ENCODE measurements at regions not wholly inside any gene's neighbourhood (a gene's known extent, or its start where the extent isn't known, plus 50 kb on each side); places are given as distances from the start of the nearest gene placed in this dataset.
"Not testable (repeated sequence)": the region's sequence is repeated elsewhere in the genome, so short reads cannot be mapped to it uniquely, and the experiment has no call there.

- no peak for DNase-seq
These were observed 379.7 kb upstream of the AUTS2 start for GRCh38 chr7:69218576-69218975.

DNA sequence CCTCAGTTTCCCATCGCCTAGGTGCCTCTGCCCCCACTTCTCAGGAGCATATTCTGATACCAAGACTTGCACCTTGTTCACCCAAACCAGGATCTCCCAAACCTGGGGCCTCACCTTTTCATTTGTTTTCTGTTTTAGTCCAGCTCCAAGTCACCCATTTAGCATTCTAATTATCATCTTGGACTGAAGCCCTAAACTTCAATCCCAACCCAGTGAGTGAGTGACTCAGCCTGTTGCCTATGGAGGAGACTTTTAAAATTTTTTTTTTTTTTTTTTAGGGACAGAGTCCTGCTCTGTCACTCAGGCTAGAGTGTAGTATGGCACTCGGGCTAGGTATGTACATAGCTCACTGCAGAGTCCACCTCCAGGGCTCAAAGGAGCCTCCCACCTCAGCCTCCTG, 378.9 kb upstream of the AUTS2 start:
- no peak for DNase-seq

DNA sequence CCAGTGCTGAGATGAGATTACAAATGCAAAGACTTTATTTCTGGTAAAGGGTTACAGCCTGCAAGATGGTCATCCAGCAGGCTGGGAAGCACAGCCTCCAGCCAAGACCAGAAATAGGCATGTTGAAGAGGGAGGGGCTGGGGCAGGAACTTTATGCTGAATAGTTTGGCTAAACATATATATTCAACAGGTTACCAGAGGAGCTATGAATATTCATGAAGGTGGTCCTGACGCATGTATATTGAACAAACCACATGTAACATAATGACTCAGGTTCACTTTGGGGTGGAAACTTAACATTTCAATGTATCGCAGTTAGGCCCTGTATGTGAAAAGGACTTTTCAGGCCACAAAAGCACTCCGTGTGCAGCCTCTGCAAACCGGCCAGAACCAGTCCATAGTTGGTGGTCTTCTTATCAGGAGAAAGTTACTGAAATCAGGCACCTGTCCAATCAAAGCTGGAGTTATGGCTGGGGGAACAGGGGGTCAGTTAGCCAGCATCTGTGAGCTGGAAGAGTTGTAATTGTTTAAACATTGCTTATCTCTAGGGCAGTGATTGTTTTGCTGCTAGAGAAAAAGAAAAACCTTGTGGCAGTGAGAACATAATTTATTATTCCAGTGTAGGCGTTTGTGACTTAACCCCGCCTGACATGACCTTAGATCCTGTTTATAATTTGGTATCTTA, 372.9 kb upstream of the AUTS2 start:
- DNase-seq: no peak

- DNase-seq: no peak
These were observed 370.0 kb upstream of the AUTS2 start for GRCh38 chr7:69228212-69228811.

GRCh38 chr7:69232445-69233376, 365.6 kb upstream of the AUTS2 start:
- DNase-seq: no peak

DNA sequence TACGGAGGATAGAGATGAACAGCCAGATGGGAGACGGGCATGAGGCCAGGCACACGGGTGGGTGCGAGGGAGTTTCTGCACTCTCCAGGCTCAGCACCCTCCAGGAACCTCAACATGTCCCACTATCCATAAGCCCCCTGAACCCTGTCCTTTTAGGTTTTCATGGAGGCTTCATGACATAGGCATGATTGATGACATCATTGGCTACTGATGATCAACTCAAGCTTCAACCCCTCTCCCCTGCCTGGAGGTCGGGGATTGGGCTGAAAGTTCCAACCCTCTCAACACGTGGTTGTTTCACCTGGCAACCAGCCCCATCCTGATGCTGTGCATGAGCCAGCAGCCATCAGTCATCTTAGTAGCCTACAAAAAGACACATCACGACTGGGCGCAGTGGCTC, 360.7 kb upstream of the AUTS2 start:
- no peak for DNase-seq

DNA sequence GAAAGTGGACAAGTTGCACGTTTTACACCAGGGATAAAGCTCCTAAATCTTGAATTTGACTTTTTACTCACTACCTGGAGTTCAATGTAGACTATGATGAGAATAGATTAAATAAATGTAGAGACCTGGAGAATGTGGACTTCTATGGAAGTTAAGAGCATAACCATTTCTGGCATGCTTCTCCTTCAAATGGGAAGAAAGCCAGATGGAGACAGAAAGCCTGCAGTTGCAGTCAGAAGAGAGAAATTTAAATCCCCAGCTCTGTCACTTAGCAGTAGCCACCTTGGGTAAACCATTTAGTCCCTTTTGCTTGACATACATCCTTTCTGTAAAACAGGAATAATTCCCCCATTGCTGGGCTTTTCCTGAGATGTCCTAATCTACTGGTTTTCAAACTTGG, 355.3 kb upstream of the AUTS2 start:
- no peak for DNase-seq

DNA sequence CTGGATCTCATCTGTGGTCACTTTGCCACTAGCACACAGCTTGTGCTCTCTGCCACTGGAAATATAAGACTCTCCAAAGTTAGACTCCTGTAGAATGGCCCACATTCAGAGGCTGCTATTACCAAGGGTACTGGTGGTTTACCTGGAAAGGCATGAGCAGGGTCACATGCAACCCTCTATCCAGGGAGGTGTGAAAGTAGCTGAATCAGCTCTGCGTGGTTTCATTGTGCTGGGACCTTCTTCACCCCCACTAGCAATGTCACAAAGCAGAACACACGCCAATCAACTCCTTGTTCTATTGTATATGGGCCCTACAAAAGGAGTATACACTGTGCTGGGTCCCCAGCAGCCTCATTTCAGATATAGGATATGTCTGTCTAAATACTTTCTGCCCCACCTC, 353.6 kb upstream of the AUTS2 start:
- DNase-seq: no peak

DNA sequence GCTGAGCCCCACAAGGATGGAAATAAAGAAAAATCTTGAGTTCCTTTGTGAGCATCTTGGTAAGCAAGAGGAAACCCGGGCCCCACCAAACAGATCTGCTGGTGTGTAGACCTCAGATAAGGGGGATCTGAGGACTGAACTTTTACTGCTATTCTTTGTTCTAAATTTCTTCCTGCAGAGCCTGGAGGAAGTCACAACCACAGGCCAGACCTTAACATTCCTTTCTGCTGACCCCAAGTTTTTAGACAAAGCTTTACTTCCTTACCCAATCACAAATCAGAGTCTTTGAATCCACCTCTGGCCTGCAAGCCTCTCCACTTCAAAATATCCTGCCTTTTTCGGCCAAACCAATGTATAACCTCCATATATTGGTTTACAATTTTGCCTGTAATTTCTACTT, 352.6 kb upstream of the AUTS2 start:
- DNase-seq: no peak

DNA sequence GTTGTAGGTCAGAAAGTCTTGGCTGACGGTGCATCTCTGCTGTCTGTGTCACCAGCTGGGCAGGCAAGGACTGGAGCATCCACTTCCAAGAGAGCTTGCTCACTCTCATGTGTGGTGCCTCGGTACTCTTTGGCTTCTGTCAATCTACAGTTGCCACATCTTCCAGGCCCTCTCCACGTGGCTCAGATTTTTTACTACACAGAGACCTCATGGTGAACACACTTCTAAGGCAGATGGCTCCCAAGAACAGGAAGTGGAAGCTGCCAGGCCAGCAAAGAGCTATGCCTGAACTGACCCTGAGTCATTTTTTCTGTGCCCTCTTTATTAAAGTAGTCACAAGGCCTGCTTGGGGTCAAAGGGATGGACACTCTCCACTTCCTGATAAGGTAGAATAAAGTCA, 351.5 kb upstream of the AUTS2 start:
- no peak for DNase-seq

- DNase-seq: not testable (repeated sequence)
These were observed 349.9 kb upstream of the AUTS2 start for GRCh38 chr7:69248382-69248828.

DNA sequence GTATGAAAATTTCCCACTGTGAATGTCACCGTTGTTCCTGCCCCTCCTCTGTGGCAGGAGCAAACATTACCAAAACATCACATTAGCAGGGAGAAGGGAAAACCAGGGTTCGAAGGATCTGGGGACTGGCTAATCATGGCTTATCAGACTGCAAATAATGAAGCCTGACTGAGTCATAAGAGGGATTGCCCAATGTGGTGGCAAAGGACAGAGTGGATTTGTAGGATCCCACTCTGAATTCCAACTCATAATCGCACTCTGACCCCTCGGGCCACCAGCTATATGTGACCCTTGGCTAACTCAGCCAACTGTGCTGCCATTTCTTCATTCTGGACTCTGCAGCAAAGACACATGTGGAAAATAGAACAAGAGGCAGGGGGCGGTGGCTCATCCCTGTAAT, 347.3 kb upstream of the AUTS2 start:
- no peak for DNase-seq

DNA sequence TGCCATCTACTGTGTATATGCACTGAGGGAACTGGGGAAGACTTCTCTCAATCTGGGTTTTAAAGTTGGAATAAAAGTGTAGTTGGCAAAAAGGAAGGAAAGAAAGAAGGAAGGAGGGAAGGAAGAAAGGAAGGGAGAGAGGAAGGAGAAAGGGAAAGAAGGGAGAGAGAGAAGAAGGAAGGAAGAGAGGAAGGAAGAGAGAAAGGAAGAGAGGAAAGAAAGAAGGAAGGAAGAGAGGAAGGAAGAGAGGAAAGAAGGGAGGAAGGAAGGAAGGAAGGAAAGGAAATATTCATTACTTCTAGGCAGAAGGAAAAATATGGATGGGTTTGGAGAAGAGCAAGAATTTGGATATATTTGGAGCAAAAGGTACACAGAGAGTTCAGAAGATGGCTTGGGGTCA, 343.6 kb upstream of the AUTS2 start:
- DNase-seq: no peak

DNA sequence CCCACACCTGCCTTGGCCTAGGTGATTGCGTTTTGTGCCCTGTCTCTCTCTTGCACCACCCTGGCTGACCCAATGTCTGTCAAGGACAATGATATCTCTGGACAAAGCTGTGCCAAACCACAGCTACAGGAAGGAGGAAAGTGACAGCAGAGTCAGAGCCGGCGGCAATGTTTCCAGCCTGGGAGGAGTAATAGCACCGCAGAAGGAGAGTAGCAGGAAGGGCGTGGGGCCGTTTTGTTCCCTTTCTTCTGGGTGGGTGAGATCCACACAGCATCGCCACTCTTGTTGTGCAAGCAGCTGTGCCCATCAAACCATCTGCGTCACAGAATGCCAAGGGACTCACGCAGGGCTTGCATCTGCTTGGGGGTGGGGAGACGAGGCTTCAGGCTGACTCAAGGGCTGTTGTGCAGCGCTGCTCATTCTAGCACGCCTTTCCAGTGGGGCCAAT, 341.6 kb upstream of the AUTS2 start:
- no peak for DNase-seq

- no peak for DNase-seq
These were observed 340.7 kb upstream of the AUTS2 start for GRCh38 chr7:69257592-69257991.

DNA sequence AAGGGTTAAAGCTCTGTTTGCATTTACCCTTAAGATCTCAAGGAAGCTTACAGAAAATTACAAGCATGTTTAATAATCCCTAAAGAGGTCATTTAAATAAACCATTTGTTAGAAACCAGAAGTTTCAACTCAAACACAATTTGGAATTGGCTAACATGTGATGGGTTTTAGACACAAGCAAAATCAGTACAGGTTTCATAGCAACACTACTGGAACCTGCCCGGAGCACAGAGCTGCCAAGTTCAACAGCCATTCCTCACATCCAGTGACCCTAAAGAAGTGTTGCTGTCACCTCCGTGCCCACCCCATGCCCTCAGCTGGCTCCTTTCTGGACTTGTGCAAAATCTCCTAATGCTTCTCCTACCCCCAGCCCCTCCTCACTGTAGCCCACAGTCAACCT, 338.8 kb upstream of the AUTS2 start:
- DNase-seq: no peak

DNA sequence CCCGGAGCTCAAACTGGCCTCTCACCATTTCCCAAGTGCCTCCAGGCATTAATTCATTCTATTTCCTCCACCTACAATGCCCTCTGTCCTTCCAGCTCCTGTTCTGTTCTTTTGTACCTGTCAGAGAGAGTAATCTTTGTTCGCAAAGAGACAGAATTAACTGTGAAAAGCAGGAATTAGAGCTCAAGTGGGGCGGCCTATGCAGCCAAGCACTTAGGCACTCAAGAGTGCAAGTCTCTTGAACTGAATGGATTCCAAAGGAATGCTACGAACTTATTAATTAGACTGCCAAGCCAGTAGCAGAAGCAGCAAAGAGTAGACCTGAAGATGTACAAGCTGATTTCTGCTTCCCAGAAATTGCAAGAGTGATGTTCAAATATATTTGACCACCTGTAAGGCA, 338.3 kb upstream of the AUTS2 start:
- no peak for DNase-seq

DNA sequence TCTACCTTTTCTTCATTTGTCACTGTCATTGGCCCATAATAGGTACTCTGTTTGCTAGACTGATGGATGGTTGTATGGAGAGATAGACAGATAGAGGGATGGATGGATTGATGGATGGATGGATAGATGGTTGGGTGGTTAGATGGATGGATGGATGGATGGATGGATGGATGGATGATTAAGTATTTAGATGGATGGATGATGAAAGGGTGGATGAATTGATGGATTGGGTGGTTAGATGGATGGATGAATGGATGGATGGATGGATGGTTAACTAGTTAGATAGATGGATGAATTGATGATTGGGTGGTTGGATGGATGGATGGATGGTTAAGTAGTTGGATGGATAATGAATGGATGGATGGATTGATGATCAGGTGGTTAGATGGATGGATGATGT, 334.7 kb upstream of the AUTS2 start:
- DNase-seq: no peak

DNA sequence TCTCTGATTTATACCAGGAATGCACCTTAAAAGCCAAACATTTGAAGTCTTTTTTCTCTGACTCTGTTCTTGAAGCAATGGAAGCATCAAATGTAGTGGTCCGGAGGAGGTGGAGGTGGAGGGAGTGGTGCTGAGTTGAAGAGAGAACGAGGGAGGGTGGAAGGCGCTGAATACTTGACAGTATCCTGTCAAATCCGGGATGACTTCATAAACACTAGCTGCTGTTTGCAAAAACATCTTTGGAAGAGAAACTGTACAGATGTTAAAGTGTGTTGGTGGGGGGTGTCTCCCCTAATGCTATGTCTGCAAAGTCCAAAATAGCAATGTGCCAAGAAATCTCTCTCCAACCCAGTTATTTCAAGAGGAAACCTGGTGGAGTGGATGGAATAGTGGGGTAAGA, 328.5 kb upstream of the AUTS2 start:
- no peak for DNase-seq

DNA sequence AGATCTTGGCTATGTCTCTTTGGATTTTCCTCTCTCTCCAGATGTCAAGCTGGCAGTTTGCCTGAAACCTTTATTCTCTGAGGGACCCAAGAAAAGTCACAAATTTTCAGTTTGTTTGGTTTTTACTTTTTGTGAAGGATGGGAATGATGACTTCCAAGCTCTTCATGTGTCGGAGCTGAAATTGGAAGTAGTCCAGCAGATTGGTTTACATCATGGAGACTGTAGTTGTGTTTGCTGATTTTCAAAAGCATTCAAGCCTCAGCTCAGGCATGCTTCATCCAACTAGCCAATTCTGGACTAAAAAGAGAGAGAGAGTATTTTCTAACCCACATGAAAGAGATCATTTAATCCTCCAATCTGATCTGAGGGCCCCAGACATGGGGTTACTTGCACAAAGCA, 326.2 kb upstream of the AUTS2 start:
- no peak for DNase-seq

- DNase-seq: no peak
These were observed 322.1 kb upstream of the AUTS2 start for GRCh38 chr7:69276011-69276729.

GRCh38 chr7:69277366-69277765, 320.9 kb upstream of the AUTS2 start:
- no peak for DNase-seq

DNA sequence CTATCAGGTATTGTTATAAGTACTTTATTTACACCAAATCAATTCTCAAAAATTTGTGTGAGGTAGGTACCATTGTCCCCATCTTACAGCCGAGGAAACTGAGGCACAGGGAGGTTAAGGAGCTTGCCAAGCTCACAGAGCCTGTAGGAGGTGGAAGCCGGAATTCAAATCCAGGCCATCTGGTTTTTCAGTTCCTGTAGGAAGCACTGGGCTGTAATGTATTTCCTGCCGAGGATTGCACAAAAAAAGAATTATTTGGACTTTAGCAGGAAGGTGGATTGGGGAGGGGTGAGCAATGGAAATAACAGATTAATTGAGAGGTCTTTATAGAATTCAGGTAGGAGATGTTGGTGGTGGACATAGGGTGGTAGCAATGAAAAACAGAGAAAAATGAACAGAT, 315.3 kb upstream of the AUTS2 start:
- no peak for DNase-seq
